ENCODE measurements at regions not wholly inside any gene's neighbourhood (a gene's known extent, or its start where the extent isn't known, plus 50 kb on each side); places are given as distances from the start of the nearest gene placed in this dataset.

GRCh38 chr1:5455651-5456050 is 536.6 kb downstream of the NPHP4 start:
- TF ChIP-seq CEBPB (IDR thresholded peaks at IDR 0.05) = no peak
- no peak for TF ChIP-seq EP300 (IDR thresholded peaks at IDR 0.05; ENCODE audit: borderline replicate concordance)
- no peak for TF ChIP-seq TAF1 (IDR thresholded peaks at IDR 0.05; ENCODE audit: low read depth)
- TF ChIP-seq REST (IDR thresholded peaks at IDR 0.05; ENCODE audit: low read depth) = no peak
- TF ChIP-seq MAX (IDR thresholded peaks at IDR 0.05) = no peak
- TF ChIP-seq TEAD4 (IDR thresholded peaks at IDR 0.05) = no peak
- TF ChIP-seq CREB1 (IDR thresholded peaks at IDR 0.05; ENCODE audit: low read depth) = no peak
- TF ChIP-seq FOXM1 (IDR thresholded peaks at IDR 0.05; ENCODE audit: borderline replicate concordance, low read depth) = no peak
- TF ChIP-seq RAD21 (IDR thresholded peaks at IDR 0.05; ENCODE audit: low read depth) = no peak
- no peak for TF ChIP-seq YY1 (IDR thresholded peaks at IDR 0.05; ENCODE audit: low read depth)
- no peak for TF ChIP-seq TCF12 (IDR thresholded peaks at IDR 0.05; ENCODE audit: low read depth)
- no peak for TF ChIP-seq NFIC (IDR thresholded peaks at IDR 0.05)
- no peak for TF ChIP-seq ZBTB7A (IDR thresholded peaks at IDR 0.05; ENCODE audit: low read depth)
- no peak for TF ChIP-seq EGR1 (IDR thresholded peaks at IDR 0.05)

Data from Ishikawa (cell line).